ENCODE measurements at regions not wholly inside any gene's neighbourhood (a gene's known extent, or its start where the extent isn't known, plus 50 kb on each side); places are given as distances from the start of the nearest gene placed in this dataset.

- TF ChIP-seq CTCF (IDR thresholded peaks at IDR 0.05; ENCODE audit: insufficient read depth, low read length) (no peak), GABPA (IDR thresholded peaks at IDR 0.05; ENCODE audit: low read depth) (no peak)
These were observed 350.7 kb upstream of the SPHKAP start for GRCh38 chr2:228532233-228532632.

All from HL-60 (cell line).